ENCODE measurements at regions not wholly inside any gene's neighbourhood (a gene's known extent, or its start where the extent isn't known, plus 50 kb on each side); places are given as distances from the start of the nearest gene placed in this dataset.

- ATAC-seq (no peak), DNase-seq (no peak)
- no peak for TF ChIP-seq CTCF (IDR thresholded peaks at IDR 0.05)
- Histone ChIP-seq H3K4me3 (no peak overlapping the region), H3K4me1 (ENCODE audit: low read depth) (no peaks in the 10 kb centered on the region), H3K9me3 (no peaks in the 10 kb centered on the region), H3K36me3 (ENCODE audit: low read depth) (no peaks in the 10 kb centered on the region)
- intact Hi-C loops (cut with DNase I, micrococcal nuclease): no loop called here
Observed at GRCh38 chr4:59024257-59024656, 1914.1 kb upstream of the IGFBP7 start.

- Histone ChIP-seq H3K4me1 (ENCODE audit: low read depth) (no peaks in the 10 kb centered on the region), H3K36me3 (ENCODE audit: low read depth) (no peaks in the 10 kb centered on the region), H3K9me3 (no peaks in the 10 kb centered on the region), H3K4me3 (no peak overlapping the region)
- DNase-seq: no peak
- no peak for ATAC-seq
- no peak for TF ChIP-seq CTCF (IDR thresholded peaks at IDR 0.05)
- intact Hi-C loops (cut with DNase I, micrococcal nuclease): no loop called here
Observed at GRCh38 chr4:59037812-59038211, 1927.6 kb upstream of the IGFBP7 start.

GRCh38 chr4:59039046-59039445 is 1928.9 kb upstream of the IGFBP7 start:
- DNase-seq (no peak), ATAC-seq (no peak)
- Histone ChIP-seq H3K9me3 (no peaks in the 10 kb centered on the region), H3K36me3 (ENCODE audit: low read depth) (no peaks in the 10 kb centered on the region), H3K4me1 (ENCODE audit: low read depth) (no peaks in the 10 kb centered on the region), H3K4me3 (no peak overlapping the region)
- intact Hi-C loops (cut with DNase I, micrococcal nuclease): no loop called here
- no peak for TF ChIP-seq CTCF (IDR thresholded peaks at IDR 0.05)

- H3K36me3 ChIP-seq (ENCODE audit: low read depth): no peaks in the 10 kb centered on the region
- intact Hi-C loops (cut with DNase I, micrococcal nuclease): no loop called here
- DNase-seq (no peak), ATAC-seq (no peak)
- no peaks in the 10 kb centered on the region for H3K9me3 ChIP-seq
- TF ChIP-seq CTCF (IDR thresholded peaks at IDR 0.05): no peak
- H3K4me1 ChIP-seq (ENCODE audit: low read depth): no peaks in the 10 kb centered on the region
- no peak overlapping the region for H3K4me3 ChIP-seq
Observed at GRCh38 chr4:59044286-59044900, 1934.2 kb upstream of the IGFBP7 start.

- no peak for DNase-seq
- no peaks in the 10 kb centered on the region for H3K9me3 ChIP-seq
- H3K36me3 ChIP-seq (ENCODE audit: low read depth): no peaks in the 10 kb centered on the region
- TF ChIP-seq CTCF (IDR thresholded peaks at IDR 0.05): no peak
- no peaks in the 10 kb centered on the region for H3K4me1 ChIP-seq (ENCODE audit: low read depth)
- no peak overlapping the region for H3K4me3 ChIP-seq
- ATAC-seq: no peak
- intact Hi-C loops (cut with DNase I, micrococcal nuclease): no loop called here
Observed at GRCh38 chr4:59054086-59054485, 1943.9 kb upstream of the IGFBP7 start.

- no peaks in the 10 kb centered on the region for H3K36me3 ChIP-seq (ENCODE audit: low read depth)
- intact Hi-C loops (cut with DNase I, micrococcal nuclease): no loop called here
- DNase-seq: no peak
- TF ChIP-seq CTCF (IDR thresholded peaks at IDR 0.05): no peak
- H3K9me3 ChIP-seq: no peaks in the 10 kb centered on the region
- H3K4me1 ChIP-seq (ENCODE audit: low read depth): no peaks in the 10 kb centered on the region
- no peak overlapping the region for H3K4me3 ChIP-seq
- ATAC-seq: no peak
Observed at GRCh38 chr4:59057804-59058203, 1947.6 kb upstream of the IGFBP7 start.
